HUES64 (cell line): ENCODE measurements at regions not wholly inside any gene's neighbourhood (a gene's known extent, or its start where the extent isn't known, plus 50 kb on each side); places are given as distances from the start of the nearest gene placed in this dataset.

Source experiments
- H3K27ac ChIP-seq: 2 replicates; pipeline ENCODE4 v1.7.0; 2013; ENCODE audit warnings: low read depth, low read length, inconsistent platforms
- H3K27me3 ChIP-seq: 2 replicates; pipeline ENCODE4 v1.6.1; 2013; ENCODE audit warnings: mild to moderate bottlenecking, low read length; ENCODE audit not compliant: insufficient read depth
- H3K36me3 ChIP-seq: 2 replicates; pipeline ENCODE4 v1.6.1; 2013; ENCODE audit warnings: mild to moderate bottlenecking, low read length; ENCODE audit not compliant: insufficient read depth
- H3K4me1 ChIP-seq: 2 replicates; pipeline ENCODE4 v1.6.1; 2013; ENCODE audit warnings: mild to moderate bottlenecking, low read length, moderate library complexity; ENCODE audit not compliant: insufficient read depth
- H3K4me3 ChIP-seq: 2 replicates; pipeline ENCODE4 v1.5.1; 2013; ENCODE audit warnings: mild to moderate bottlenecking, low read length, moderate library complexity
- H3K9ac ChIP-seq: 2 replicates; pipeline ENCODE4 v1.6.1; 2013; ENCODE audit warnings: mild to moderate bottlenecking, low read depth, low read length
- H3K9me3 ChIP-seq: 2 replicates; pipeline ENCODE4 v1.6.1; 2013; ENCODE audit warnings: low read depth, low read length; ENCODE audit not compliant: insufficient read depth
- WGBS: fragments of 150-250, 120-280 bp; methylation state at CpG from one replicate; pipeline ENCODE4 v1.1.7; 2013; ENCODE audit warnings: missing lambda C conversion rate; 5-methylcytosine and 5-hydroxymethylcytosine counted together

- Histone ChIP-seq H3K4me3 (no peak overlapping the region), H3K27me3 (no peaks in the 10 kb centered on the region), H3K27ac (no peak overlapping the region), H3K36me3 (no peaks in the 10 kb centered on the region), H3K9me3 (no peaks in the 10 kb centered on the region), H3K9ac (no peak overlapping the region), H3K4me1 (no peaks in the 10 kb centered on the region)
- 98% methylated on average over 1 of the region's 3 CpGs for WGBS
Observed at GRCh38 chr13:57438072-57438471, 193.5 kb upstream of the PCDH17 start.

DNA sequence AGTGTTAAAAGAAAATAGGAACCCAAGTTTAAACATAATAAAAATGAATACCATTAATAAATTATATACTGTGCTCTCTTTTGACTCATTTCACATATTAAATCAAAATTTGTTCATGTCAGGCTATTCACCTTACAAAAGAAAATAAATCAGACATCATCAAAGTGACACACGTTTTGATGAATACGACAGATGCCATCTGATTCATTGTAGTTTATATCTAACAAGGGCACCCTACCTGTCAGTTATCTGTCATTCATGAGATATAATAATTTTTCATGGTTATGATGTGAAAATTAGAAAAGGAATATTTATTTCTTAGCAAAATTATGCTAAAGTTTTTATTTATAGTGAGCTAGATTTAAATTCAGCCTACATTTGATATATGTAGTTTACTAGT lies 188.1 kb upstream of the PCDH17 start:
- H3K9ac ChIP-seq, result no peak overlapping the region
- no peak overlapping the region for H3K27ac ChIP-seq
- 97% methylated on average over 2 of the region's 2 CpGs for WGBS
- no peak overlapping the region for H3K4me3 ChIP-seq
- no peaks in the 10 kb centered on the region for H3K4me1 ChIP-seq
- H3K9me3 ChIP-seq, result no peaks in the 10 kb centered on the region
- H3K27me3 ChIP-seq, result no peaks in the 10 kb centered on the region
- no peaks in the 10 kb centered on the region for H3K36me3 ChIP-seq

DNA sequence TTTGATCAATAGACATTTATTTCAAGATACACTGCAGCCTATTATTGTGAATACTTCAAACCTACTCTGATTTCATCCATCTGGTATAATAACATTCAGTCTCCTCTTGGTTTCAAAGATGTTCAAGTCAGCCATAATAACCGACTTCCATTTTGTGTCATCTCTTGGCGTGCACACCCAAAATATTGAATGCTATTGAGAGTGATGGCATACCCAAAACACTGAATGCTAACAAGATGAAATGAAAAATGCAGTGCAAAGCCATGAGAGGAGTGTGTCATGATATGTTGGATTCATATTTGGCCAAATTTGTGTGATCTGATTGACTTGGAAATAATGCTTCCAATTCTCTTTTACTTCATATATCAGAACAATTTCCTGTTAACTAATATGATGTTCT lies 181.2 kb upstream of the PCDH17 start:
- Histone ChIP-seq H3K27me3 (no peaks in the 10 kb centered on the region), H3K36me3 (no peaks in the 10 kb centered on the region), H3K27ac (no peak overlapping the region), H3K4me1 (no peaks in the 10 kb centered on the region), H3K9ac (no peak overlapping the region), H3K9me3 (no peaks in the 10 kb centered on the region), H3K4me3 (no peak overlapping the region)
- WGBS, result 100% methylated on average over 2 of the region's 2 CpGs

DNA sequence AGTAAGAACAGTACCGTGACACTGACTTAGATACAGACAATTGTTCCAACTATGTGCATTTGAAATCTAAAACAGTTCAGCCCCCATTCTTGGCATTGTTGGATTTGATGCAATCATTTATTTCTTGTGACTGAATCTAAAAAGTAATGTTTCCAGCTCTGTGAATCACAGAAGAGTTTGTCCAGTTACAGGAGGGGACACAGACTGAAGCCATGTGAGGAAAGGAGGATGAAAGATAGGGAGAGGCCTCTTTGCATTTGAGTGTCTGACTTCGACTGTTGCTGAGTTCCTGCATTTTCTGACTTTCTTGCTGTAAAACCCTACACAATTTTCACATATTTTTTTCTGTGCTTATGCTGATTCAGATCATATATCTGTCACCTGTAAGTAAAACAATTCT lies 179.3 kb upstream of the PCDH17 start:
- Histone ChIP-seq H3K9me3 (no peaks in the 10 kb centered on the region), H3K9ac (no peak overlapping the region), H3K4me3 (no peak overlapping the region), H3K27ac (no peak overlapping the region), H3K27me3 (no peaks in the 10 kb centered on the region), H3K36me3 (no peaks in the 10 kb centered on the region), H3K4me1 (no peaks in the 10 kb centered on the region)
- WGBS, result 91% methylated on average over 2 of the region's 2 CpGs

DNA sequence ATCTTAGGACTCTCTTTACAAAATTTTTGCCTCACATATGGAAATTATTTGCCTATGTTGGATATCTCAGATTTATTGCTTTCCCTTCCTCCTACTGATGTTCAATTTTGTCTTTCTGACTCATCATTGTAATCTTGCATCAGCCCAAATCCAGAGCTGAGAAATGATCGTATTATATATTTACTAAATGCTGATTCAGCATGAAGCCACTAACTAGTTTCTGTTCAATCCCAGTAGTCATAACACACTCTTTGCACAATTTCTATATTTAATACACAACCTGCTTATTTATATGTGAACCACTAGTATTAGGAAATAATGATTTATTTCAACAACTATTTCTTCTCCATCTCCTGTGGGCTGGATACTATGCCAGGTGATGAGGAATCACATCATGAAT lies 161.1 kb upstream of the PCDH17 start:
- no peak overlapping the region for H3K27ac ChIP-seq
- WGBS, result 100% methylated on average over 1 of the region's 1 CpG

GRCh38 chr13:57491318-57491717 lies 140.2 kb upstream of the PCDH17 start:
- no peak overlapping the region for H3K4me3 ChIP-seq
- H3K9me3 ChIP-seq, result no peaks in the 10 kb centered on the region
- H3K4me1 ChIP-seq, result no peaks in the 10 kb centered on the region
- no peak overlapping the region for H3K9ac ChIP-seq
- no peak overlapping the region for H3K27ac ChIP-seq
- no peaks in the 10 kb centered on the region for H3K36me3 ChIP-seq
- no CpG with 5 or more reads among the region's 1 CpG for WGBS
- H3K27me3 ChIP-seq, result no peaks in the 10 kb centered on the region

More for the DNA sequence above, 161.1 kb upstream of the PCDH17 start:
- no peaks in the 10 kb centered on the region for H3K9me3 ChIP-seq
- no peaks in the 10 kb centered on the region for H3K4me1 ChIP-seq
- no peaks in the 10 kb centered on the region for H3K27me3 ChIP-seq
- no peaks in the 10 kb centered on the region for H3K36me3 ChIP-seq
- no peak overlapping the region for H3K4me3 ChIP-seq
- H3K9ac ChIP-seq, result no peak overlapping the region

- Histone ChIP-seq H3K4me1 (no peaks in the 10 kb centered on the region), H3K9ac (no peak overlapping the region), H3K27ac (no peak overlapping the region), H3K9me3 (no peaks in the 10 kb centered on the region), H3K4me3 (no peak overlapping the region), H3K27me3 (no peaks in the 10 kb centered on the region), H3K36me3 (no peaks in the 10 kb centered on the region)
- 72% methylated on average over 2 of the region's 3 CpGs for WGBS
Observed at GRCh38 chr13:57507752-57508463, 123.6 kb upstream of the PCDH17 start.

DNA sequence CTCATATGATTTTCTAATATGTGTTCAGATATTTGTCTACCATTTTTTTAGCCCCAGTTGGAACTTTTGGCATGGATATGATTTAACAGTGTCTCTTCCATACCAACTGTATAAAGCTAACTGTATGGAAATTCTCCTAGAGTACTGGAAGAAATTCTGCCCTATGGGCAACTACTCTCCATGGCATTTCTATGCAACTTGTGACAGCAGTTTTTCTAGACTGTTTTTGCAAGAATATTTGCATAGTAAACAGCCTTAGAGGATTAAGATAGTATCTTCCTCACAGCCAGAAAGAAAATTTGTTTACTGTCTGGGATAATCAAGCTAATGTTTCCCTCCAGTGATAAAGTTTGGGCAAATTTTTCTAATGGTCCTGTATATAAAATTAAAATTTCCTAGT lies 119.9 kb upstream of the PCDH17 start:
- Histone ChIP-seq H3K27me3 (no peaks in the 10 kb centered on the region), H3K4me1 (no peaks in the 10 kb centered on the region), H3K27ac (no peak overlapping the region), H3K9me3 (no peaks in the 10 kb centered on the region), H3K36me3 (no peaks in the 10 kb centered on the region), H3K9ac (no peak overlapping the region), H3K4me3 (no peak overlapping the region)

DNA sequence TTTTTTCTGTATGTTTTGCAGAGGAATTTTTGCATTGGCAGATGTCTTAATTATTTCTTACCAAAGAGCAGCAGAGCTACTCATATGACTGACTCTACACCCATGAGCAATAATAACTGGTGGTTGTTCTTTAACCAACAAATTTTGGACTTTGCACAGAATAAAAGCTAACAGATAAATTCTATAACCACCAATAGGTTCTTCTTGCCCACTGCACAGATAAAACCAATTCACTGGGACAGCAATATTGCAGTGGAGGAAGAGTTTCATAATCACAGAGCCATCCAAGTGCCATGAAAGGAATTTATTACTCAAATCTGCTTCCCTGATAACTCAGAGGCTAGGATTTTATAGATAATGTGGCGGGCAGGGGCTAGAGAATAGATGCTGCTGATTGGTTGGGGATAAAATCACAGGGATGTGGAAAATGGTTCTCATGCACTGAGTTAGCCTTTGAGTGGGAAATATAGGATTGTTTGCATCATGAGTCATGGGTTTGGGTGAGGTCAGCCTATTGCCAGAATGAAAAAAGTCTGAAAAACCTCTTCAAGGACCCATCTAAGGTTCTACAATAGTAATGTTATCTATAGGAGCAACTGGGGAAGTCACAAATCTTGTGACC lies 104.3 kb upstream of the PCDH17 start:
- Histone ChIP-seq H3K4me1 (no peaks in the 10 kb centered on the region), H3K27ac (no peak overlapping the region), H3K4me3 (no peak overlapping the region), H3K36me3 (no peaks in the 10 kb centered on the region), H3K27me3 (no peaks in the 10 kb centered on the region), H3K9ac (no peak overlapping the region), H3K9me3 (peaks cover 15% of the 10 kb centered on the region)
- WGBS, result 94% methylated on average over 1 of the region's 1 CpG

DNA sequence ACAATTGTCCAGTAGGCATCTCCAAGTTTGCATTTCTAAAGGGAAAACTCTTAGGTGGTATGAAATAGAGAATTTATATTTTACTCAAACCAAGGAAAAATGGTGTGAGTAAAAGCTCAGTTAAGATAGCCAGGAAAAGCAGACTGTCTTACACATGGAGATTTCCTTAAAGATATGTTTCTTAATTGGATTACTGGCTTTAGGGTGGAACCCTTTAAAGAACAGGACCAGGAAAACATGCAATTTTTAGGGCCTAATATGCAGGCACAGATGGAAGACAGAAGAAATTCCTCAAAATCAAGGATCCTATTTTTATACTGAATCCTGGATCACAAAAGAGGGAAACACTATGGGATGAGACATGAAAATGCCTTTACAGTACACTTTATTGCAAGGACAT lies 100.3 kb upstream of the PCDH17 start:
- Histone ChIP-seq H3K27me3 (no peaks in the 10 kb centered on the region), H3K9me3 (peaks cover 14% of the 10 kb centered on the region), H3K36me3 (no peaks in the 10 kb centered on the region), H3K27ac (no peak overlapping the region), H3K4me1 (no peaks in the 10 kb centered on the region), H3K4me3 (no peak overlapping the region), H3K9ac (no peak overlapping the region)

- Histone ChIP-seq H3K27me3 (no peaks in the 10 kb centered on the region), H3K27ac (no peak overlapping the region), H3K4me3 (no peak overlapping the region), H3K9ac (no peak overlapping the region), H3K9me3 (no peaks in the 10 kb centered on the region), H3K4me1 (no peaks in the 10 kb centered on the region), H3K36me3 (no peaks in the 10 kb centered on the region)
Observed at GRCh38 chr13:57546942-57547341, 84.6 kb upstream of the PCDH17 start.

GRCh38 chr13:57552437-57552836 lies 79.1 kb upstream of the PCDH17 start:
- no peaks in the 10 kb centered on the region for H3K4me1 ChIP-seq
- H3K36me3 ChIP-seq, result no peaks in the 10 kb centered on the region
- no peak overlapping the region for H3K4me3 ChIP-seq
- WGBS, result 84% methylated on average over 3 of the region's 3 CpGs
- no peak overlapping the region for H3K27ac ChIP-seq
- no peak overlapping the region for H3K9ac ChIP-seq
- H3K27me3 ChIP-seq, result no peaks in the 10 kb centered on the region
- H3K9me3 ChIP-seq, result peaks cover 7% of the 10 kb centered on the region; the same call in 1 of the 2 replicates
